GM23338 (cell line): ENCODE measurements at regions not wholly inside any gene's neighbourhood (a gene's known extent, or its start where the extent isn't known, plus 50 kb on each side); places are given as distances from the start of the nearest gene placed in this dataset.

Experiments
- ATAC-seq: fragments of 200-7000 bp; cut with Tn5 transposase; 3 replicates; pipeline ENCODE4 v1.9.1; 2020
- DNase-seq: peaks from one replicate; pipeline ENCODE4 v3.0.0-alpha.2; 2015; ENCODE audit warnings: low spot score
- H2AFZ ChIP-seq: fragments of 200-600 bp; sonication (generic); 2 replicates; pipeline ENCODE4 v1.8.0; 2016; ENCODE audit warnings: antibody characterized with exemption, mild to moderate bottlenecking, moderate library complexity
- H3F3A ChIP-seq: fragments of 200-600 bp; sonication (generic); replicated peaks from 2 replicates; pipeline ENCODE4 v1.8.0; 2017; ENCODE audit warnings: antibody characterized with exemption, mixed run types, low read depth
- H3K27ac ChIP-seq: fragments of 200-600 bp; sonication (generic); 2 replicates; pipeline ENCODE4 v1.6.1; 2016; ENCODE audit warnings: low read depth
- H3K27me3 ChIP-seq: fragments of 200-600 bp; sonication (generic); 2 replicates; pipeline ENCODE4 v1.8.0; 2016; ENCODE audit warnings: mild to moderate bottlenecking, mixed run types, moderate library complexity; ENCODE audit not compliant: insufficient read depth
- H3K36me3 ChIP-seq: fragments of 200-600 bp; sonication (generic); 2 replicates; pipeline ENCODE4 v1.8.0; 2016; ENCODE audit warnings: mild to moderate bottlenecking; ENCODE audit not compliant: insufficient read depth
- H3K4me1 ChIP-seq: fragments of 200-600 bp; sonication (generic); 2 replicates; pipeline ENCODE4 v1.8.0; 2016; ENCODE audit warnings: mild to moderate bottlenecking, moderate library complexity; ENCODE audit not compliant: insufficient read depth
- H3K4me2 ChIP-seq: fragments of 200-600 bp; sonication (generic); 2 replicates; pipeline ENCODE4 v1.7.1; 2017; ENCODE audit warnings: mixed run types
- H3K4me3 ChIP-seq: fragments of 200-600 bp; sonication (generic); 2 replicates; pipeline ENCODE4 v1.6.1; 2016; ENCODE audit warnings: mixed run types
- H3K79me2 ChIP-seq: fragments of 200-600 bp; sonication (generic); replicated peaks from 2 replicates; pipeline ENCODE4 v1.8.0; 2017; ENCODE audit warnings: mild to moderate bottlenecking; ENCODE audit not compliant: insufficient read depth
- H3K9me2 ChIP-seq: fragments of 200-600 bp; sonication (generic); 2 replicates; pipeline ENCODE4 v1.8.0; 2017; ENCODE audit not compliant: insufficient read depth
- H4K20me1 ChIP-seq: fragments of 200-600 bp; sonication (generic); replicated peaks from 2 replicates; pipeline ENCODE4 v1.8.0; 2017; ENCODE audit warnings: mild to moderate bottlenecking; ENCODE audit not compliant: insufficient read depth
- H3K27ac Mint-ChIP-seq: 2 replicates; pipeline ENCODE4 v1.8.0; 2020; ENCODE audit warnings: inconsistent platforms, mild to moderate bottlenecking, moderate library complexity, mixed read lengths
- H3K27me3 Mint-ChIP-seq: 3 replicates; pipeline ENCODE4 v1.8.0; 2022; ENCODE audit warnings: low read depth, mild to moderate bottlenecking, moderate library complexity, mixed read lengths, inconsistent platforms; ENCODE audit not compliant: insufficient read depth, poor library complexity
- H3K36me3 Mint-ChIP-seq: 3 replicates; pipeline ENCODE4 v1.8.0; 2021; ENCODE audit warnings: low read depth, mild to moderate bottlenecking, inconsistent platforms, moderate library complexity, mixed read lengths
- H3K4me1 Mint-ChIP-seq: 3 replicates; pipeline ENCODE4 v1.8.0; 2020; ENCODE audit warnings: mild to moderate bottlenecking, inconsistent platforms, mixed read lengths
- H3K4me3 Mint-ChIP-seq: 3 replicates; pipeline ENCODE4 v1.8.0; 2021; ENCODE audit warnings: moderate library complexity, mild to moderate bottlenecking, inconsistent platforms, mixed read lengths
- H3K9me3 Mint-ChIP-seq: 3 replicates; pipeline ENCODE4 v1.8.0; 2020; ENCODE audit warnings: moderate library complexity, mild to moderate bottlenecking, inconsistent platforms, mixed read lengths
- CREB1 ChIP-seq: fragments of 250-450 bp; sonication (Bioruptor Pico); IDR thresholded peaks from 2 replicates; pipeline ENCODE4 v1.5.0; 2020; ENCODE audit warnings: low read depth, mild to moderate bottlenecking, moderate library complexity
- EZH2 ChIP-seq: fragments of 200-600 bp; sonication (generic); IDR thresholded peaks from one replicate; pipeline ENCODE4 v1.8.0; 2017; ENCODE audit warnings: antibody characterized with exemption, mild to moderate bottlenecking, low read depth; ENCODE audit not compliant: unreplicated experiment
- EZH2phosphoT487 ChIP-seq: fragments of 200-600 bp; sonication (generic); IDR thresholded peaks from one replicate; pipeline ENCODE4 v1.8.1; 2018; ENCODE audit warnings: antibody characterized with exemption; ENCODE audit not compliant: unreplicated experiment
- JUNB ChIP-seq: IDR thresholded peaks from one replicate; pipeline ENCODE4 v1.6.1; 2016; ENCODE audit warnings: antibody characterized with exemption; ENCODE audit not compliant: unreplicated experiment
- NANOG ChIP-seq: IDR thresholded peaks from 2 replicates; pipeline ENCODE4 v1.6.1; 2016; ENCODE audit warnings: antibody characterized with exemption, borderline replicate concordance
- POLR2AphosphoS5 ChIP-seq: IDR thresholded peaks from 2 replicates; pipeline ENCODE4 v1.6.1; 2016; ENCODE audit warnings: antibody characterized with exemption, low read depth
- STAT1 ChIP-seq: IDR thresholded peaks from one replicate; pipeline ENCODE4 v1.6.1; 2016; ENCODE audit warnings: antibody characterized with exemption; ENCODE audit not compliant: unreplicated experiment
- ZNF114 ChIP-seq: fragments of 250-450 bp; sonication (Bioruptor Pico); IDR thresholded peaks from 2 replicates; pipeline ENCODE4 v1.5.0; 2020; ENCODE audit warnings: mild to moderate bottlenecking, moderate library complexity
- ZNF331 ChIP-seq: fragments of 250-450 bp; sonication (Bioruptor Pico); IDR thresholded peaks from 2 replicates; pipeline ENCODE4 v1.5.0; 2020; ENCODE audit warnings: low read depth, mild to moderate bottlenecking, moderate library complexity
- TF ChIP-seq, protein P1 (sequence below): IDR thresholded peaks from one replicate; pipeline ENCODE4 v1.6.1; 2018; ENCODE audit warnings: antibody characterized with exemption; ENCODE audit not compliant: unreplicated experiment
- TF ChIP-seq, protein P2 (sequence below), 2 experiments: fragments of 200-600 bp in 1 of 2; sonication (generic) in 1 of 2; conservative IDR thresholded peaks; 2 replicates each; pipeline versions ENCODE4 v1.5.1 to v1.6.1; 2016 to 2017; ENCODE audit warnings: antibody characterized with exemption in 2 of 2, low read depth in 2 of 2, mild to moderate bottlenecking in 2 of 2, moderate library complexity in 1 of 2
- TF ChIP-seq, protein P3 (sequence below): fragments of 250-450 bp; sonication (Bioruptor Pico); IDR thresholded peaks from 2 replicates; pipeline ENCODE4 v1.5.0; 2020; ENCODE audit warnings: mild to moderate bottlenecking, moderate library complexity
- TF ChIP-seq, protein P4 (sequence below): IDR thresholded peaks from 2 replicates; pipeline ENCODE4 v1.6.1; 2016; ENCODE audit warnings: antibody characterized with exemption

DNA sequence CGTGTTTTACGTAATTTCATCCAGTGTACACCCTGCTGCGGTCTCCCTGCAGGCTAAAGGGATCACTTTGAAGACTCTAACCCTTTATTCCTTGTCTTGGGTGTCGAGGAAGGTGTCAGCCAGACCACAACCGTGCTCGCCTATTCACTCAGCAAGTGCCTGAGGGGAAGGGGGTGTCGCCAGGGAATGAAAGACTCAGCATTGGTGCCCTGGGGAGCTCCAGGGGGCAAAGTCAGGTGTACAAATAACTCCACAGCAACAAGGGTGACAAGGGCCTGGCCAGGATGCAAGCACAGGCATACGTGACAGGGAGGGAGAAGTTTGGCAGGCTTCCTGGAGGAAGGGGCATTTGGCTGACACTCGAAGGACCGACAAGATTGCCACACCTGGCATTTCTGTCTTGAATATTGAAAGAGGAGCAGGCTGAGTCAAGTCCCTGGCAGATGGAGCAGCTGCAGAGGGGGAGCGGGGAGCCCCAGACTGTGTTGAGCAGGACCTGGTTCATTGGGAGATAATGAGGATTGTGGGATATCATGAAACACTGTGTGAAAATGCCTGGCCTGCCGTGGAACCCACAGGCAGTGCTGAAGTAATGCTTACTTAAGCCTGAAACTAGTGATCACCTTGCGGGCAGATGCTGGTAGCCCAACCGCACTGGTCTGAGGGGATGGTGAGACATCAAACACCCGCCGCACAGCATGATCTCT lies 93.9 kb downstream of the RHOB start:
- Mint-ChIP-seq H3K9me3 (0 out of 3 replicates have a peak, but pooled peaks cover 3% of the 10 kb centered on the region), H3K27me3 (peaks cover 24% of the 10 kb centered on the region), H3K36me3 (peaks cover 3% of the 10 kb centered on the region; the same call in 1 of the 3 replicates), H3K4me1 (peaks cover 39% of the 10 kb centered on the region), H3K27ac (no peak overlapping the region), H3K4me3 (no peak overlapping the region)
- no peak overlapping the region for H2AFZ ChIP-seq
- no peaks in the 10 kb centered on the region for H3K36me3 ChIP-seq
- no peak overlapping the region for H3K4me2 ChIP-seq
- H3K79me2 ChIP-seq = no peaks in the 10 kb centered on the region
- ATAC-seq (no peak), DNase-seq (no peak)
- H4K20me1 ChIP-seq = no peaks in the 10 kb centered on the region
- H3K4me1 ChIP-seq = peaks cover 18% of the 10 kb centered on the region
- H3F3A ChIP-seq = no peaks in the 10 kb centered on the region
- no peaks in the 10 kb centered on the region for H3K27me3 ChIP-seq
- H3K4me3 ChIP-seq = no peak overlapping the region
- no peak overlapping the region for H3K27ac ChIP-seq
- no peak for TF ChIP-seq STAT1
- TF ChIP-seq, protein P1, sequence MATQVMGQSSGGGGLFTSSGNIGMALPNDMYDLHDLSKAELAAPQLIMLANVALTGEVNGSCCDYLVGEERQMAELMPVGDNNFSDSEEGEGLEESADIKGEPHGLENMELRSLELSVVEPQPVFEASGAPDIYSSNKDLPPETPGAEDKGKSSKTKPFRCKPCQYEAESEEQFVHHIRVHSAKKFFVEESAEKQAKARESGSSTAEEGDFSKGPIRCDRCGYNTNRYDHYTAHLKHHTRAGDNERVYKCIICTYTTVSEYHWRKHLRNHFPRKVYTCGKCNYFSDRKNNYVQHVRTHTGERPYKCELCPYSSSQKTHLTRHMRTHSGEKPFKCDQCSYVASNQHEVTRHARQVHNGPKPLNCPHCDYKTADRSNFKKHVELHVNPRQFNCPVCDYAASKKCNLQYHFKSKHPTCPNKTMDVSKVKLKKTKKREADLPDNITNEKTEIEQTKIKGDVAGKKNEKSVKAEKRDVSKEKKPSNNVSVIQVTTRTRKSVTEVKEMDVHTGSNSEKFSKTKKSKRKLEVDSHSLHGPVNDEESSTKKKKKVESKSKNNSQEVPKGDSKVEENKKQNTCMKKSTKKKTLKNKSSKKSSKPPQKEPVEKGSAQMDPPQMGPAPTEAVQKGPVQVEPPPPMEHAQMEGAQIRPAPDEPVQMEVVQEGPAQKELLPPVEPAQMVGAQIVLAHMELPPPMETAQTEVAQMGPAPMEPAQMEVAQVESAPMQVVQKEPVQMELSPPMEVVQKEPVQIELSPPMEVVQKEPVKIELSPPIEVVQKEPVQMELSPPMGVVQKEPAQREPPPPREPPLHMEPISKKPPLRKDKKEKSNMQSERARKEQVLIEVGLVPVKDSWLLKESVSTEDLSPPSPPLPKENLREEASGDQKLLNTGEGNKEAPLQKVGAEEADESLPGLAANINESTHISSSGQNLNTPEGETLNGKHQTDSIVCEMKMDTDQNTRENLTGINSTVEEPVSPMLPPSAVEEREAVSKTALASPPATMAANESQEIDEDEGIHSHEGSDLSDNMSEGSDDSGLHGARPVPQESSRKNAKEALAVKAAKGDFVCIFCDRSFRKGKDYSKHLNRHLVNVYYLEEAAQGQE = no peak
- TF ChIP-seq ZNF331 (CRISPR knock-in tag) = no peak
- TF ChIP-seq, protein P2, sequence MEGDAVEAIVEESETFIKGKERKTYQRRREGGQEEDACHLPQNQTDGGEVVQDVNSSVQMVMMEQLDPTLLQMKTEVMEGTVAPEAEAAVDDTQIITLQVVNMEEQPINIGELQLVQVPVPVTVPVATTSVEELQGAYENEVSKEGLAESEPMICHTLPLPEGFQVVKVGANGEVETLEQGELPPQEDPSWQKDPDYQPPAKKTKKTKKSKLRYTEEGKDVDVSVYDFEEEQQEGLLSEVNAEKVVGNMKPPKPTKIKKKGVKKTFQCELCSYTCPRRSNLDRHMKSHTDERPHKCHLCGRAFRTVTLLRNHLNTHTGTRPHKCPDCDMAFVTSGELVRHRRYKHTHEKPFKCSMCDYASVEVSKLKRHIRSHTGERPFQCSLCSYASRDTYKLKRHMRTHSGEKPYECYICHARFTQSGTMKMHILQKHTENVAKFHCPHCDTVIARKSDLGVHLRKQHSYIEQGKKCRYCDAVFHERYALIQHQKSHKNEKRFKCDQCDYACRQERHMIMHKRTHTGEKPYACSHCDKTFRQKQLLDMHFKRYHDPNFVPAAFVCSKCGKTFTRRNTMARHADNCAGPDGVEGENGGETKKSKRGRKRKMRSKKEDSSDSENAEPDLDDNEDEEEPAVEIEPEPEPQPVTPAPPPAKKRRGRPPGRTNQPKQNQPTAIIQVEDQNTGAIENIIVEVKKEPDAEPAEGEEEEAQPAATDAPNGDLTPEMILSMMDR (conservative IDR thresholded peaks at IDR 0.05; ENCODE audit: low read depth in 2 of 2) = no peak
- no peak for TF ChIP-seq EZH2
- TF ChIP-seq POLR2AphosphoS5 = no peak
- TF ChIP-seq NANOG = no peak
- TF ChIP-seq EZH2phosphoT487 = no peak
- no peak for TF ChIP-seq CREB1 (CRISPR knock-in tag)
- no peak for TF ChIP-seq JUNB
- TF ChIP-seq ZNF114 (CRISPR knock-in tag) = no peak
- TF ChIP-seq, protein P3, sequence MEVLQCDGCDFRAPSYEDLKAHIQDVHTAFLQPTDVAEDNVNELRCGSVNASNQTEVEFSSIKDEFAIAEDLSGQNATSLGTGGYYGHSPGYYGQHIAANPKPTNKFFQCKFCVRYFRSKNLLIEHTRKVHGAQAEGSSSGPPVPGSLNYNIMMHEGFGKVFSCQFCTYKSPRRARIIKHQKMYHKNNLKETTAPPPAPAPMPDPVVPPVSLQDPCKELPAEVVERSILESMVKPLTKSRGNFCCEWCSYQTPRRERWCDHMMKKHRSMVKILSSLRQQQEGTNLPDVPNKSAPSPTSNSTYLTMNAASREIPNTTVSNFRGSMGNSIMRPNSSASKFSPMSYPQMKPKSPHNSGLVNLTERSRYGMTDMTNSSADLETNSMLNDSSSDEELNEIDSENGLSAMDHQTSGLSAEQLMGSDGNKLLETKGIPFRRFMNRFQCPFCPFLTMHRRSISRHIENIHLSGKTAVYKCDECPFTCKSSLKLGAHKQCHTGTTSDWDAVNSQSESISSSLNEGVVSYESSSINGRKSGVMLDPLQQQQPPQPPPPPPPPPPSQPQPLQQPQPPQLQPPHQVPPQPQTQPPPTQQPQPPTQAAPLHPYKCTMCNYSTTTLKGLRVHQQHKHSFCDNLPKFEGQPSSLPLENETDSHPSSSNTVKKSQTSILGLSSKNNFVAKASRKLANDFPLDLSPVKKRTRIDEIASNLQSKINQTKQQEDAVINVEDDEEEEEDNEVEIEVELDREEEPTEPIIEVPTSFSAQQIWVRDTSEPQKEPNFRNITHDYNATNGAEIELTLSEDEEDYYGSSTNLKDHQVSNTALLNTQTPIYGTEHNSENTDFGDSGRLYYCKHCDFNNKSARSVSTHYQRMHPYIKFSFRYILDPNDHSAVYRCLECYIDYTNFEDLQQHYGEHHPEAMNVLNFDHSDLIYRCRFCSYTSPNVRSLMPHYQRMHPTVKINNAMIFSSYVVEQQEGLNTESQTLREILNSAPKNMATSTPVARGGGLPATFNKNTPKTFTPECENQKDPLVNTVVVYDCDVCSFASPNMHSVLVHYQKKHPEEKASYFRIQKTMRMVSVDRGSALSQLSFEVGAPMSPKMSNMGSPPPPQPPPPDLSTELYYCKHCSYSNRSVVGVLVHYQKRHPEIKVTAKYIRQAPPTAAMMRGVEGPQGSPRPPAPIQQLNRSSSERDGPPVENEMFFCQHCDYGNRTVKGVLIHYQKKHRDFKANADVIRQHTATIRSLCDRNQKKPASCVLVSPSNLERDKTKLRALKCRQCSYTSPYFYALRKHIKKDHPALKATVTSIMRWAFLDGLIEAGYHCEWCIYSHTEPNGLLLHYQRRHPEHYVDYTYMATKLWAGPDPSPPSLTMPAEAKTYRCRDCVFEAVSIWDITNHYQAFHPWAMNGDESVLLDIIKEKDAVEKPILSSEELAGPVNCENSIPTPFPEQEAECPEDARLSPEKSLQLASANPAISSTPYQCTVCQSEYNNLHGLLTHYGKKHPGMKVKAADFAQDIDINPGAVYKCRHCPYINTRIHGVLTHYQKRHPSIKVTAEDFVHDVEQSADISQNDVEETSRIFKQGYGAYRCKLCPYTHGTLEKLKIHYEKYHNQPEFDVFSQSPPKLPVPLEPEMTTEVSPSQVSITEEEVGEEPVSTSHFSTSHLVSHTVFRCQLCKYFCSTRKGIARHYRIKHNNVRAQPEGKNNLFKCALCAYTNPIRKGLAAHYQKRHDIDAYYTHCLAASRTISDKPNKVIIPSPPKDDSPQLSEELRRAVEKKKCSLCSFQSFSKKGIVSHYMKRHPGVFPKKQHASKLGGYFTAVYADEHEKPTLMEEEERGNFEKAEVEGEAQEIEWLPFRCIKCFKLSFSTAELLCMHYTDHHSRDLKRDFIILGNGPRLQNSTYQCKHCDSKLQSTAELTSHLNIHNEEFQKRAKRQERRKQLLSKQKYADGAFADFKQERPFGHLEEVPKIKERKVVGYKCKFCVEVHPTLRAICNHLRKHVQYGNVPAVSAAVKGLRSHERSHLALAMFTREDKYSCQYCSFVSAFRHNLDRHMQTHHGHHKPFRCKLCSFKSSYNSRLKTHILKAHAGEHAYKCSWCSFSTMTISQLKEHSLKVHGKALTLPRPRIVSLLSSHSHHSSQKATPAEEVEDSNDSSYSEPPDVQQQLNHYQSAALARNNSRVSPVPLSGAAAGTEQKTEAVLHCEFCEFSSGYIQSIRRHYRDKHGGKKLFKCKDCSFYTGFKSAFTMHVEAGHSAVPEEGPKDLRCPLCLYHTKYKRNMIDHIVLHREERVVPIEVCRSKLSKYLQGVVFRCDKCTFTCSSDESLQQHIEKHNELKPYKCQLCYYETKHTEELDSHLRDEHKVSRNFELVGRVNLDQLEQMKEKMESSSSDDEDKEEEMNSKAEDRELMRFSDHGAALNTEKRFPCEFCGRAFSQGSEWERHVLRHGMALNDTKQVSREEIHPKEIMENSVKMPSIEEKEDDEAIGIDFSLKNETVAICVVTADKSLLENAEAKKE (CRISPR knock-in tag) = no peak
- TF ChIP-seq, protein P4, sequence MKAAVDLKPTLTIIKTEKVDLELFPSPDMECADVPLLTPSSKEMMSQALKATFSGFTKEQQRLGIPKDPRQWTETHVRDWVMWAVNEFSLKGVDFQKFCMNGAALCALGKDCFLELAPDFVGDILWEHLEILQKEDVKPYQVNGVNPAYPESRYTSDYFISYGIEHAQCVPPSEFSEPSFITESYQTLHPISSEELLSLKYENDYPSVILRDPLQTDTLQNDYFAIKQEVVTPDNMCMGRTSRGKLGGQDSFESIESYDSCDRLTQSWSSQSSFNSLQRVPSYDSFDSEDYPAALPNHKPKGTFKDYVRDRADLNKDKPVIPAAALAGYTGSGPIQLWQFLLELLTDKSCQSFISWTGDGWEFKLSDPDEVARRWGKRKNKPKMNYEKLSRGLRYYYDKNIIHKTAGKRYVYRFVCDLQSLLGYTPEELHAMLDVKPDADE = no peak
- H3K9me2 ChIP-seq = no peaks in the 10 kb centered on the region
